A549 (cell line): ENCODE measurements at regions not wholly inside any gene's neighbourhood (a gene's known extent, or its start where the extent isn't known, plus 50 kb on each side); places are given as distances from the start of the nearest gene placed in this dataset.

Source experiments
- ATAC-seq, 2 experiments: fragments of 200-7000 bp in 1 of 2; fragments of >200 bp in 1 of 2; cut with Nextera tagmentation in 1 of 2; cut with Tn5 transposase in 1 of 2; 3 replicates each; pipeline versions ENCODE4 v1.8.0 to v1.9.1; 2018 to 2020; ENCODE audit warnings: mild to moderate bottlenecking in 1 of 2, moderate library complexity in 1 of 2
- CTCF ChIA-PET: fragments of 300-600 bp; sonication (Branson Sonifier 250); formaldehyde crosslinking; extraction: SDS; loops from one replicate; lab custom pipeline; 2021; ENCODE audit warnings: antibody characterized with exemption, inconsistent platforms; lab: Yijun Ruan, JAX
- POLR2A ChIA-PET: fragments of 350-600 bp; formaldehyde crosslinking; extraction: SDS; loops from one replicate; lab custom pipeline; 2021; ENCODE audit warnings: antibody characterized with exemption, inconsistent platforms; lab: Yijun Ruan, JAX
- DNase-seq, 2 experiments: peaks; one replicate each; pipeline versions ENCODE4 v3.0.0 to v3.0.0-alpha.2; 2011 to 2016; ENCODE audit warnings: low read depth in 1 of 2, low spot score in 1 of 2
- FAIRE-seq: peaks from 2 replicates; lab custom pipeline; 2011; peaks lifted over from hg19 to GRCh38; lab: Jason Lieb, UNC
- H3K27ac ChIP-seq, 2 experiments: fragments of >200 bp; sonication (Bioruptor Twin); formaldehyde crosslinking; 3 replicates each; pipeline ENCODE4 v1.5.1; 2016 to 2017
- H3K4me1 ChIP-seq: fragments of >200 bp; sonication (Bioruptor Twin); formaldehyde crosslinking; 3 replicates; pipeline ENCODE4 v1.6.1; 2016
- H3K4me2 ChIP-seq: fragments of >200 bp; sonication (Bioruptor Twin); formaldehyde crosslinking; 3 replicates; pipeline ENCODE4 v1.6.1; 2016
- H3K4me3 ChIP-seq: fragments of >200 bp; sonication (Bioruptor Twin); formaldehyde crosslinking; 3 replicates; pipeline ENCODE4 v1.5.1; 2016
- H3K9me3 ChIP-seq: fragments of >200 bp; sonication (Bioruptor Twin); formaldehyde crosslinking; 3 replicates; pipeline ENCODE4 v1.6.1; 2016
- ATOH8 ChIP-seq: fragments of 250-450 bp; sonication (Bioruptor Pico); IDR thresholded peaks from 2 replicates; pipeline ENCODE4 v1.5.0; 2020; ENCODE audit warnings: low read depth, mild to moderate bottlenecking, moderate library complexity
- BHLHE40 ChIP-seq: IDR thresholded peaks from 2 replicates; pipeline ENCODE4 v1.6.1; 2012; ENCODE audit warnings: low read depth, low read length, inconsistent platforms
- CEBPB ChIP-seq, 2 experiments: fragments of >200 bp in 1 of 2; sonication (Bioruptor Twin) in 1 of 2; formaldehyde crosslinking in 1 of 2; IDR thresholded peaks; 2 replicates each; pipeline ENCODE4 v1.6.1; 2012 to 2016
- CHD2 ChIP-seq: fragments of 150-350 bp; IDR thresholded peaks from 2 replicates; pipeline ENCODE4 v1.6.1; 2014; ENCODE audit warnings: low read length; ENCODE audit not compliant: partially characterized antibody
- CHD4 ChIP-seq: fragments of 200-600 bp; sonication (generic); IDR thresholded peaks from 2 replicates; pipeline ENCODE4 v1.6.1; 2016; ENCODE audit warnings: antibody characterized with exemption, mild to moderate bottlenecking, borderline replicate concordance
- EHMT2 ChIP-seq: fragments of 200-600 bp; sonication (generic); IDR thresholded peaks from 2 replicates; pipeline ENCODE4 v1.6.1; 2016; ENCODE audit warnings: antibody characterized with exemption, low read depth, mild to moderate bottlenecking, moderate library complexity
- ELK1 ChIP-seq: fragments of 150-350 bp; IDR thresholded peaks from 2 replicates; pipeline ENCODE4 v1.6.1; 2014; ENCODE audit warnings: low read depth, mild to moderate bottlenecking, low read length
- ESRRA ChIP-seq: fragments of 150-350 bp; IDR thresholded peaks from 2 replicates; pipeline ENCODE4 v1.6.1; 2014; ENCODE audit warnings: mild to moderate bottlenecking, low read length, borderline replicate concordance
- FOSL2 ChIP-seq, 2 experiments: fragments of 450-650 bp in 1 of 2; fragments of >200 bp in 1 of 2; sonication (Bioruptor Twin) in 1 of 2; formaldehyde crosslinking; IDR thresholded peaks; 2 replicates each; pipeline versions ENCODE4 v1.5.0 to v1.6.1; 2016 to 2020; ENCODE audit warnings: mild to moderate bottlenecking in 1 of 2, moderate library complexity in 1 of 2
- FOXS1 ChIP-seq: fragments of 250-450 bp; sonication (Bioruptor Pico); IDR thresholded peaks from 2 replicates; pipeline ENCODE4 v1.5.0; 2020; ENCODE audit warnings: mild to moderate bottlenecking, moderate library complexity
- HDAC2 ChIP-seq: fragments of 200-600 bp; sonication (generic); IDR thresholded peaks from 2 replicates; pipeline ENCODE4 v1.6.1; 2016
- HES2 ChIP-seq: fragments of >200 bp; sonication (Bioruptor Twin); formaldehyde crosslinking; IDR thresholded peaks from 2 replicates; pipeline ENCODE4 v1.6.1; 2016
- HEYL ChIP-seq: fragments of 250-450 bp; sonication (Bioruptor Pico); IDR thresholded peaks from 2 replicates; pipeline ENCODE4 v1.8.0; 2021; ENCODE audit warnings: mild to moderate bottlenecking, moderate library complexity
- HOXA7 ChIP-seq: fragments of 250-450 bp; sonication (Bioruptor Pico); IDR thresholded peaks from 2 replicates; pipeline ENCODE4 v1.5.0; 2020; ENCODE audit warnings: mild to moderate bottlenecking, moderate library complexity
- HOXB13 ChIP-seq: fragments of 250-450 bp; sonication (Bioruptor Pico); IDR thresholded peaks from 2 replicates; pipeline ENCODE4 v1.5.0; 2020; ENCODE audit warnings: low read depth, mild to moderate bottlenecking, moderate library complexity
- MAFK ChIP-seq: fragments of 450-650 bp; IDR thresholded peaks from 2 replicates; pipeline ENCODE4 v1.6.1; 2014; ENCODE audit not compliant: partially characterized antibody
- MAX ChIP-seq: IDR thresholded peaks from 2 replicates; pipeline ENCODE4 v1.6.1; 2012
- NPAS2 ChIP-seq: fragments of 250-450 bp; sonication (Bioruptor Pico); IDR thresholded peaks from 2 replicates; pipeline ENCODE4 v1.8.0; 2022; ENCODE audit warnings: mild to moderate bottlenecking, moderate library complexity, borderline replicate concordance
- PBX3 ChIP-seq: IDR thresholded peaks from 2 replicates; pipeline ENCODE4 v1.6.1; 2012
- PHF8 ChIP-seq: fragments of 200-600 bp; sonication (generic); IDR thresholded peaks from 2 replicates; pipeline ENCODE4 v1.6.1; 2016; ENCODE audit warnings: low read depth, mild to moderate bottlenecking, antibody characterized with exemption, moderate library complexity, borderline replicate concordance
- POLR2AphosphoS2 ChIP-seq: conservative IDR thresholded peaks from 2 replicates; pipeline ENCODE4 v1.6.1; 2012; ENCODE audit warnings: low read length, improper control_type of control experiment, inconsistent platforms
- SREBF2 ChIP-seq: fragments of 450-650 bp; IDR thresholded peaks from 2 replicates; pipeline ENCODE4 v1.6.1; 2014; ENCODE audit warnings: mild to moderate bottlenecking, moderate library complexity
- TFCP2L1 ChIP-seq: fragments of 250-450 bp; sonication (Bioruptor Pico); IDR thresholded peaks from 2 replicates; pipeline ENCODE4 v1.5.0; 2021; ENCODE audit warnings: mild to moderate bottlenecking
- ZC3H11A ChIP-seq: fragments of 450-650 bp; IDR thresholded peaks from 2 replicates; pipeline ENCODE4 v1.6.1; 2014; ENCODE audit warnings: antibody characterized with exemption, mild to moderate bottlenecking
- ZNF302 ChIP-seq: fragments of 250-450 bp; sonication (Bioruptor Pico); IDR thresholded peaks from 2 replicates; pipeline ENCODE4 v1.9.0; 2021; ENCODE audit warnings: inconsistent platforms, mild to moderate bottlenecking, moderate library complexity
- WGBS: methylation state at CpG from one replicate; pipeline ENCODE4 v1.1.6; 2017; ENCODE audit errors: missing lambda C conversion rate; 5-methylcytosine and 5-hydroxymethylcytosine counted together

- 4% methylated on average over 1 of the region's 1 CpG for WGBS
- Histone ChIP-seq H3K4me1 (no peaks in the 10 kb centered on the region), H3K9me3 (no peaks in the 10 kb centered on the region), H3K4me3 (no peak overlapping the region), H3K27ac (no peak overlapping the region), H3K4me2 (no peak overlapping the region)
- ATAC-seq, result no peak
- ChIA-PET POLR2A (no interaction called here), CTCF (no interaction called here)
- no peak for FAIRE-seq
- TF ChIP-seq HDAC2 (no peak), HOXB13 (no peak), ESRRA (no peak), ATOH8 (CRISPR knock-in tag) (no peak), EHMT2 (no peak), ZNF302 (CRISPR knock-in tag) (no peak), HEYL (CRISPR knock-in tag) (no peak), PHF8 (no peak), CEBPB (IDR thresholded peaks at IDR 0.05) (no peak), FOXS1 (no peak), FOSL2 (IDR thresholded peaks at IDR 0.05) (no peak), FOSL2 (CRISPR knock-in tag; IDR thresholded peaks at IDR 0.05) (no peak), PBX3 (no peak), CHD2 (no peak), HOXA7 (no peak), CHD4 (no peak), SREBF2 (no peak), ELK1 (no peak)
- DNase-seq, result no peak
Measured at GRCh38 chr1:214989341-214989740, 93.2 kb upstream of the KCNK2 start.

- Histone ChIP-seq H3K27ac (no peak overlapping the region), H3K4me2 (no peak overlapping the region), H3K4me1 (no peaks in the 10 kb centered on the region), H3K9me3 (no peaks in the 10 kb centered on the region), H3K4me3 (no peak overlapping the region)
- POLR2A ChIA-PET, result no interaction called here
- FAIRE-seq, result no peak
- CTCF ChIA-PET, result no interaction called here
- WGBS, result 40% methylated on average over 3 of the region's 3 CpGs
- peak in 1 of 2 experiments; percentile 2 for DNase-seq
- TF ChIP-seq CHD2 (no peak), EHMT2 (no peak), HES2 (no peak), TFCP2L1 (CRISPR knock-in tag) (no peak), NPAS2 (CRISPR knock-in tag) (no peak), ZC3H11A (no peak), POLR2AphosphoS2 (no peak), MAFK (no peak), BHLHE40 (no peak), MAX (no peak), ELK1 (no peak), FOXS1 (no peak)
- no peak; a peak in 1 of 6 replicates for ATAC-seq
Measured at GRCh38 chr1:214990619-214991018, 91.9 kb upstream of the KCNK2 start.
